ENCODE measurements at regions not wholly inside any gene's neighbourhood (a gene's known extent, or its start where the extent isn't known, plus 50 kb on each side); places are given as distances from the start of the nearest gene placed in this dataset.
A peak's percentile ranks its signal among the peaks of the same experiment; 100 is the strongest.

DNA sequence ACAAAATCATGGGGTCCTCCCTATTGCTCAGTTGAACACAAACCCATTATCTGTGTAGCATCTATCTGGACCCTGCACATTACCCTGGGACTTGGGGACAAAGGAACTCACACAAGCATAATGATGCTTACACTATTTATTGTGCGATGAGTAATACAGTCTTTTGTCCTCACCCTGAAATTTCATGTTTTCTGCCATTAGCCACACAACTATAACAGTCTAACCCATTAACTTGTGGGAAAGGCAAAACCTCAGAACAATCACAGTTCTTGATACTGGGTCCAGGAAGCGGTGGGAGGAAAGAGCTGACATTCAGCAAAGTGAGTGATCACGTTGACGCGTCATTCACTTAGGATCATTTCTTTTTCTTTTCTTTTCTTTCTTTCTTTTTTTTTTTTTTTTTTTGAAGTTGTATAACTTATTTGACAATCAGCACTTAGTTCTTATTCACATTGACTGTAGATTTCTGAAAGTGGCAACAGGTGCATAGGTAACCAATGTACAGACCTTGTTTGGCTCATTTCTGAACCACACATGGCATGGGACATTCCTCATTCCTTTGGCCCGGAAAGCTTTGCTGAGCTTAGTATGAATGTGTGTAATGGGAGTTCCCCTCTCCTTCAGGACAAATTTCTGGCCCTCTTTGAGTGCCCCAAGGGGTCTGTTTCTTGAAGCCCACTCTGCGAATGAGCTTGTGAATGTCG is 94.8 kb upstream of the CNKSR3 start:
- Histone ChIP-seq H3K27me3 (no peaks in the 10 kb centered on the region), H2AFZ (replicated peaks) (no peak overlapping the region), H3K4me2 (no peak overlapping the region), H4K20me1 (ENCODE audit: low read depth) (no peaks in the 10 kb centered on the region), H3K9me3 (ENCODE audit: low read depth) (no peaks in the 10 kb centered on the region), H3K36me3 (no peaks in the 10 kb centered on the region), H3K9ac (no peak overlapping the region), H3F3A (ENCODE audit: low read depth) (no peaks in the 10 kb centered on the region), H3K79me2 (ENCODE audit: low read depth) (no peaks in the 10 kb centered on the region), H3K4me3 (no peak overlapping the region), H3K4me1 (no peaks in the 10 kb centered on the region), H3K27ac (no peak overlapping the region)
- H3K27ac Mint-ChIP-seq: no peak overlapping the region
- DNase-seq (ENCODE audit: low spot score): no peak
- no peaks in the 10 kb centered on the region for H3K9me3 Mint-ChIP-seq
- H3K4me1 Mint-ChIP-seq: no peaks in the 10 kb centered on the region
- no peaks in the 10 kb centered on the region for H3K36me3 Mint-ChIP-seq
- no peak overlapping the region for H3K4me3 Mint-ChIP-seq
- peaks cover 2% of the 10 kb centered on the region for H3K27me3 Mint-ChIP-seq (ENCODE audit: insufficient read depth, low read depth)
- TF ChIP-seq EZH2phosphoT487 (IDR thresholded peaks at IDR 0.05) (no peak), EZH2 (IDR thresholded peaks at IDR 0.05) (no peak)
- TF ChIP-seq, protein P1, sequence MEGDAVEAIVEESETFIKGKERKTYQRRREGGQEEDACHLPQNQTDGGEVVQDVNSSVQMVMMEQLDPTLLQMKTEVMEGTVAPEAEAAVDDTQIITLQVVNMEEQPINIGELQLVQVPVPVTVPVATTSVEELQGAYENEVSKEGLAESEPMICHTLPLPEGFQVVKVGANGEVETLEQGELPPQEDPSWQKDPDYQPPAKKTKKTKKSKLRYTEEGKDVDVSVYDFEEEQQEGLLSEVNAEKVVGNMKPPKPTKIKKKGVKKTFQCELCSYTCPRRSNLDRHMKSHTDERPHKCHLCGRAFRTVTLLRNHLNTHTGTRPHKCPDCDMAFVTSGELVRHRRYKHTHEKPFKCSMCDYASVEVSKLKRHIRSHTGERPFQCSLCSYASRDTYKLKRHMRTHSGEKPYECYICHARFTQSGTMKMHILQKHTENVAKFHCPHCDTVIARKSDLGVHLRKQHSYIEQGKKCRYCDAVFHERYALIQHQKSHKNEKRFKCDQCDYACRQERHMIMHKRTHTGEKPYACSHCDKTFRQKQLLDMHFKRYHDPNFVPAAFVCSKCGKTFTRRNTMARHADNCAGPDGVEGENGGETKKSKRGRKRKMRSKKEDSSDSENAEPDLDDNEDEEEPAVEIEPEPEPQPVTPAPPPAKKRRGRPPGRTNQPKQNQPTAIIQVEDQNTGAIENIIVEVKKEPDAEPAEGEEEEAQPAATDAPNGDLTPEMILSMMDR (IDR thresholded peaks at IDR 0.05): no peak

DNA sequence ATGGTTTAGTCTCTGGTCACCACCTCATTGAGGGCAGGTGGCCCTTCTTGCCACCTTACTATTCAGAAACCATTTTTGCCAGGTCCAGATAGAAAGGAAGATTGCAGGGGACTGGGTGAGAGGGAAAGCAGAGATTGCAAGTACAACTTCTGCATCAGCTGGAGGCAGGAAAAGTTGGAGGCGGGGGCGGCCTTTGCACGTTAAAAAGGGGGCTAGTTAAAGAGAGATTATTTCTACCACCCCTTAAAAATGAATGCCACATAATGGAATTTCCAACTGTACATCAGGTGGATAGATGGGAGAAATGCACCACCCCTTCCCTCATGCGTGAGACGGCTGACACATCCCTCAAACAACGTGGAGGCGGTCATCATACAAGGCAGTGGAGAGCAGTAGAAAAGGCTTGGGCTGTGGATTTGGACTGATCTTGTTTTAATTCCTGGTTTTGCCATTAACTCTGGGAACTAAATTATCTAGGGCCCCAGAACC is 95.4 kb upstream of the CNKSR3 start:
- Mint-ChIP-seq H3K36me3 (no peaks in the 10 kb centered on the region), H3K27me3 (ENCODE audit: insufficient read depth, low read depth) (peaks cover 3% of the 10 kb centered on the region), H3K4me1 (no peaks in the 10 kb centered on the region), H3K4me3 (no peak overlapping the region), H3K9me3 (no peaks in the 10 kb centered on the region), H3K27ac (no peak overlapping the region)
- no peaks in the 10 kb centered on the region for H4K20me1 ChIP-seq (ENCODE audit: low read depth)
- no peaks in the 10 kb centered on the region for H3K4me1 ChIP-seq
- H3K27me3 ChIP-seq: no peaks in the 10 kb centered on the region
- H3K4me3 ChIP-seq: no peak overlapping the region
- no peak overlapping the region for H3K9ac ChIP-seq
- H3F3A ChIP-seq (ENCODE audit: low read depth): no peaks in the 10 kb centered on the region
- H3K4me2 ChIP-seq: no peak overlapping the region
- H3K79me2 ChIP-seq (ENCODE audit: low read depth): no peaks in the 10 kb centered on the region
- DNase-seq (ENCODE audit: low spot score): no peak
- H3K9me3 ChIP-seq (ENCODE audit: low read depth): no peaks in the 10 kb centered on the region
- no peak overlapping the region for H3K27ac ChIP-seq
- TF ChIP-seq, protein P1 (IDR thresholded peaks at IDR 0.05): no peak
- no peak for TF ChIP-seq EZH2 (IDR thresholded peaks at IDR 0.05)
- no peak for TF ChIP-seq EZH2phosphoT487 (IDR thresholded peaks at IDR 0.05)
- no peaks in the 10 kb centered on the region for H3K36me3 ChIP-seq
- no peak overlapping the region for H2AFZ ChIP-seq (replicated peaks)

DNA sequence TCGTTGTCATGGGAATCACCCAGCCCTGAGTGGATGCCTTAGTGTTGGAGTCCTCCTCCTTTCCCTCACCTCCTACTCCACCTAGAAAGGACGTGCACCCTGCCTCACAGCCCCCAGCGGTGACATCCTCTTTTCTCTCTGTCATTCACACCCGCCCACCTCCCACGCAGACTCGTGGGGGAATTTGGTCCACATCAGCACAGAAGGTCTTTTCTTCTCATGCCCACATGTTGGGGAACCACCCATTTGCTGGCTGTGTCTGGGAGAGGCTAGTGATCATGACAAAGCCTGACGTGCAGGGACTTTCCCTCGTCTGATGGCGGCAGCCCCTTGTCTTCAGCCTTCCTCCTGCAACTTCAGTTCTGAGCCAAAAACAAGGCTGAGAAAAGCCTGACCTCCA is 96.0 kb upstream of the CNKSR3 start:
- Histone ChIP-seq H3K36me3 (no peaks in the 10 kb centered on the region), H3F3A (ENCODE audit: low read depth) (no peaks in the 10 kb centered on the region), H3K4me1 (no peaks in the 10 kb centered on the region), H3K4me2 (no peak overlapping the region), H4K20me1 (ENCODE audit: low read depth) (no peaks in the 10 kb centered on the region), H3K9ac (no peak overlapping the region), H3K9me3 (ENCODE audit: low read depth) (no peaks in the 10 kb centered on the region), H3K27ac (no peak overlapping the region), H3K4me3 (no peak overlapping the region), H2AFZ (replicated peaks) (peak overlapping the region; percentile 42), H3K79me2 (ENCODE audit: low read depth) (no peaks in the 10 kb centered on the region), H3K27me3 (no peaks in the 10 kb centered on the region)
- no peaks in the 10 kb centered on the region for H3K36me3 Mint-ChIP-seq
- H3K4me3 Mint-ChIP-seq: no peak overlapping the region
- DNase-seq (ENCODE audit: low spot score): no peak
- no peaks in the 10 kb centered on the region for H3K4me1 Mint-ChIP-seq
- no peaks in the 10 kb centered on the region for H3K9me3 Mint-ChIP-seq
- H3K27me3 Mint-ChIP-seq (ENCODE audit: insufficient read depth, low read depth): peaks cover 3% of the 10 kb centered on the region
- no peak overlapping the region for H3K27ac Mint-ChIP-seq
- no peak for TF ChIP-seq EZH2 (IDR thresholded peaks at IDR 0.05)
- TF ChIP-seq EZH2phosphoT487 (IDR thresholded peaks at IDR 0.05): no peak
- TF ChIP-seq, protein P1 (IDR thresholded peaks at IDR 0.05): no peak

All from neural progenitor cell (in vitro differentiated cells).